Ureter (tissue), 1 donor: ENCODE measurements at regions not wholly inside any gene's neighbourhood (a gene's known extent, or its start where the extent isn't known, plus 50 kb on each side); places are given as distances from the start of the nearest gene placed in this dataset.

Experiments used
- DNase-seq: peaks from one replicate; pipeline ENCODE4 v3.0.0-alpha.2; 2020; ENCODE audit warnings: low spot score
- donor health status: DM: yes; HTN: yes; CAD: no.

- no peak for DNase-seq
Observed at GRCh38 chr1:88063605-88064004, 620.5 kb upstream of the PKN2 start.

GRCh38 chr1:88068407-88068960 is 615.6 kb upstream of the PKN2 start:
- no peak for DNase-seq

GRCh38 chr1:88070956-88071355 is 613.1 kb upstream of the PKN2 start:
- DNase-seq, result no peak

- DNase-seq, result no peak
Observed at GRCh38 chr1:88074661-88075060, 609.4 kb upstream of the PKN2 start.

- no peak for DNase-seq
Observed at GRCh38 chr1:88075813-88076212, 608.3 kb upstream of the PKN2 start.

- DNase-seq, result no peak
Observed at GRCh38 chr1:88079036-88079435, 605.0 kb upstream of the PKN2 start.

GRCh38 chr1:88080875-88081274 is 603.2 kb upstream of the PKN2 start:
- no peak for DNase-seq

- DNase-seq, result no peak
Observed at GRCh38 chr1:88088481-88088880, 595.6 kb upstream of the PKN2 start.

GRCh38 chr1:88089961-88090360 is 594.1 kb upstream of the PKN2 start:
- no peak for DNase-seq

GRCh38 chr1:88098881-88099280 is 585.2 kb upstream of the PKN2 start:
- DNase-seq, result no peak

- DNase-seq, result no peak
Observed at GRCh38 chr1:88101041-88101440, 583.0 kb upstream of the PKN2 start.

- DNase-seq, result no peak
Observed at GRCh38 chr1:88104236-88104635, 579.8 kb upstream of the PKN2 start.

- DNase-seq, result no peak
Observed at GRCh38 chr1:88104886-88105285, 579.2 kb upstream of the PKN2 start.

- no peak for DNase-seq
Observed at GRCh38 chr1:88111816-88112215, 572.3 kb upstream of the PKN2 start.

- DNase-seq, result no peak
Observed at GRCh38 chr1:88117597-88117996, 566.5 kb upstream of the PKN2 start.

GRCh38 chr1:88118176-88118845 is 565.8 kb upstream of the PKN2 start:
- DNase-seq, result no peak

- DNase-seq, result no peak
Observed at GRCh38 chr1:88124614-88125013, 559.5 kb upstream of the PKN2 start.

- no peak for DNase-seq
Observed at GRCh38 chr1:88126467-88126866, 557.6 kb upstream of the PKN2 start.

- DNase-seq, result no peak
Observed at GRCh38 chr1:88133991-88134390, 550.1 kb upstream of the PKN2 start.

GRCh38 chr1:88134983-88135921 is 548.8 kb upstream of the PKN2 start:
- DNase-seq, result no peak

- DNase-seq, result no peak
Observed at GRCh38 chr1:88139633-88140032, 544.4 kb upstream of the PKN2 start.

GRCh38 chr1:88140325-88140724 is 543.7 kb upstream of the PKN2 start:
- no peak for DNase-seq

- no peak for DNase-seq
Observed at GRCh38 chr1:88141499-88142074, 542.5 kb upstream of the PKN2 start.
